Mammary epithelial cell (primary cell): ENCODE measurements at regions not wholly inside any gene's neighbourhood (a gene's known extent, or its start where the extent isn't known, plus 50 kb on each side); places are given as distances from the start of the nearest gene placed in this dataset.

Experiments
- CTCF ChIP-seq, 2 donors: IDR thresholded peaks in 1 of 2; conservative IDR thresholded peaks in 1 of 2; 2 replicates each; pipeline ENCODE4 v1.5.1; 2011 to 2012; ENCODE audit warnings: inconsistent platforms in 2 of 2, low read length in 2 of 2, mild to moderate bottlenecking in 2 of 2, control low read depth in 1 of 2, low read depth in 1 of 2; ENCODE audit not compliant: insufficient read depth in 1 of 2; ENCODE audit errors: extremely low read depth in 1 of 2
- EZH2 ChIP-seq: IDR thresholded peaks from 2 replicates; pipeline ENCODE4 v1.6.1; 2012; ENCODE audit warnings: low read length, inconsistent platforms, borderline replicate concordance

GRCh38 chr4:125693228-125693627 is 378.5 kb downstream of the FAT4 start:
- no peak for TF ChIP-seq CTCF (conservative IDR thresholded peaks at IDR 0.05 in 1 of 2, IDR thresholded peaks at IDR 0.05 in 1 of 2; ENCODE audit: extremely low read depth in 1 of 2, insufficient read depth in 1 of 2, low read depth in 1 of 2, low read length in 2 of 2)
- TF ChIP-seq EZH2: no peak
